K562 (cell line): ENCODE measurements at regions not wholly inside any gene's neighbourhood (a gene's known extent, or its start where the extent isn't known, plus 50 kb on each side); places are given as distances from the start of the nearest gene placed in this dataset.

Source experiments
- ATAC-seq: fragments of 200-7000 bp; cut with Tn5 transposase; 3 replicates; pipeline ENCODE4 v1.9.1; 2020; ENCODE audit warnings: moderate library complexity
- BruUV-seq: library from RNA; stranded (reverse); fragments of 400-500 nt; replicated peaks from 2 replicates; lab custom pipeline; 2021; lab: Mats Ljungman, UMichigan
- CTCF ChIA-PET: fragments of 300-600 bp; formaldehyde crosslinking; extraction: SDS; loops from one replicate; lab custom pipeline; 2021; ENCODE audit warnings: low intra/inter-chr PET ratio; lab: Yijun Ruan, JAX
- POLR2A ChIA-PET: fragments of 300-600, 350-650 bp; sonication (Branson Sonifier 250); formaldehyde crosslinking; extraction: SDS; loops from one replicate; lab custom pipeline; 2021; ENCODE audit warnings: antibody characterized with exemption, inconsistent platforms; lab: Yijun Ruan, JAX
- DNase-seq, 4 experiments: peaks; one replicate each; pipeline versions ENCODE4 v3.0.0 to v3.0.0-alpha.2; 2011 to 2018; ENCODE audit warnings: low spot score in 3 of 4, mixed read lengths in 3 of 4; ENCODE audit errors: extremely low read depth in 1 of 4
- FAIRE-seq: peaks from 2 replicates; lab custom pipeline; 2011; peaks lifted over from hg19 to GRCh38; lab: Jason Lieb, UNC
- H2AFZ ChIP-seq: 2 replicates; pipeline ENCODE4 v1.6.0; 2011; ENCODE audit warnings: low read depth, low read length, control low read depth, inconsistent platforms
- H3K27ac ChIP-seq: fragments of 200-600 bp; 3 replicates; pipeline ENCODE4 v1.8.0; 2011; ENCODE audit warnings: low read depth, mild to moderate bottlenecking, control low read depth, inconsistent platforms, low read length, moderate library complexity, mixed read lengths; ENCODE audit errors: extremely low read depth
- H3K27me3 ChIP-seq, 2 experiments: fragments of 300-600 bp in 1 of 2; 2 replicates in 1 of 2; 3 replicates in 1 of 2; pipeline versions ENCODE4 v1.6.0 to v1.8.0; 2011; ENCODE audit warnings: inconsistent platforms in 2 of 2, low read length in 2 of 2, mild to moderate bottlenecking in 1 of 2, mixed read lengths in 1 of 2, moderate library complexity in 1 of 2; ENCODE audit not compliant: control insufficient read depth in 2 of 2, insufficient read depth in 2 of 2
- H3K36me3 ChIP-seq: fragments of 300-600 bp; 3 replicates; pipeline ENCODE4 v1.8.0; 2011; ENCODE audit warnings: mild to moderate bottlenecking, low read length, inconsistent platforms; ENCODE audit not compliant: control insufficient read depth, insufficient read depth
- H3K4me1 ChIP-seq, 2 experiments: fragments of 200-600 bp in 1 of 2; replicated peaks in 1 of 2; 2 replicates in 1 of 2; 3 replicates in 1 of 2; pipeline versions ENCODE4 v1.5.1 to v1.8.0; 2011; ENCODE audit warnings: inconsistent platforms in 2 of 2, low read length in 2 of 2, mild to moderate bottlenecking in 1 of 2, mixed read lengths in 1 of 2, moderate library complexity in 1 of 2; ENCODE audit not compliant: control insufficient read depth in 2 of 2, insufficient read depth in 2 of 2
- H3K4me2 ChIP-seq: 2 replicates; pipeline ENCODE4 v1.6.1; 2011; ENCODE audit warnings: low read length, control low read depth, inconsistent platforms, mixed read lengths; ENCODE audit not compliant: insufficient read depth
- H3K4me3 ChIP-seq: fragments of 200-600 bp; sonication (generic), shearing (Covaris generic); 2 replicates; pipeline ENCODE4 v1.5.1; 2016; ENCODE audit warnings: control low read depth, inconsistent platforms
- H3K79me2 ChIP-seq: fragments of 200-600 bp; 3 replicates; pipeline ENCODE4 v1.8.0; 2011; ENCODE audit warnings: low read length, inconsistent platforms; ENCODE audit not compliant: control insufficient read depth, insufficient read depth
- H3K9ac ChIP-seq, 2 experiments: 2 replicates each; pipeline versions ENCODE4 v1.6.0 to v1.6.1; 2011; ENCODE audit warnings: low read depth in 2 of 2, low read length in 2 of 2, control low read depth in 1 of 2, inconsistent platforms in 1 of 2, mild to moderate bottlenecking in 1 of 2, mixed read lengths in 1 of 2; ENCODE audit not compliant: insufficient read depth in 1 of 2
- H3K9me1 ChIP-seq: one replicate; pipeline ENCODE4 v1.6.0; 2011; ENCODE audit warnings: inconsistent platforms, mild to moderate bottlenecking, low read length, moderate library complexity; ENCODE audit not compliant: control insufficient read depth, insufficient read depth
- H3K9me3 ChIP-seq: replicated peaks from 2 replicates; pipeline ENCODE4 v1.5.1; 2011; ENCODE audit warnings: low read depth, low read length, inconsistent platforms; ENCODE audit not compliant: control insufficient read depth, insufficient read depth
- H4K20me1 ChIP-seq: replicated peaks from 2 replicates; pipeline ENCODE4 v1.6.1; 2011; ENCODE audit warnings: low read length, inconsistent platforms, mixed read lengths; ENCODE audit not compliant: control insufficient read depth, insufficient read depth
- ATF7 ChIP-seq: fragments of 450-650 bp; IDR thresholded peaks from 2 replicates; pipeline ENCODE4 v1.7.1; 2014; ENCODE audit warnings: mild to moderate bottlenecking, moderate library complexity
- CC2D1A ChIP-seq: fragments of 450-650 bp; IDR thresholded peaks from 2 replicates; pipeline ENCODE4 v1.6.1; 2017; ENCODE audit warnings: mild to moderate bottlenecking
- E2F4 ChIP-seq: sonication (generic); formaldehyde crosslinking; IDR thresholded peaks from 2 replicates; pipeline ENCODE4 v1.8.0; 2022; ENCODE audit warnings: mild to moderate bottlenecking, low read depth, missing genetic modification reagents
- FOSL1 ChIP-seq: fragments of 200-800 bp; sonication (Bioruptor generic); conservative IDR thresholded peaks from 2 replicates; pipeline ENCODE4 v1.6.1; 2016; ENCODE audit warnings: missing genetic modification characterization, missing compliant biosample characterization
- GATAD2A ChIP-seq: fragments of 450-650 bp; IDR thresholded peaks from 2 replicates; pipeline ENCODE4 v1.6.1; 2017
- HDAC1 ChIP-seq, 2 experiments: fragments of 450-650 bp; IDR thresholded peaks; 2 replicates each; pipeline ENCODE4 v1.6.1; 2016 to 2017; ENCODE audit warnings: inconsistent platforms in 1 of 2, mild to moderate bottlenecking in 1 of 2, moderate library complexity in 1 of 2
- HOMEZ ChIP-seq: fragments of 250-450 bp; sonication (Bioruptor Pico); IDR thresholded peaks from 2 replicates; pipeline ENCODE4 v1.4.0; 2020; ENCODE audit warnings: mild to moderate bottlenecking, moderate library complexity
- KDM4B ChIP-seq, 2 experiments: fragments of 450-650 bp in 1 of 2; sonication (generic) in 1 of 2; IDR thresholded peaks; 2 replicates each; pipeline ENCODE4 v1.6.1; 2016 to 2017; ENCODE audit warnings: borderline replicate concordance in 2 of 2, antibody characterized with exemption in 1 of 2, low read depth in 1 of 2, mild to moderate bottlenecking in 1 of 2
- NFE2 ChIP-seq: IDR thresholded peaks from 2 replicates; pipeline ENCODE4 v1.6.1; 2014; ENCODE audit warnings: antibody characterized with exemption, low read depth
- SMARCC2 ChIP-seq: fragments of 450-650 bp; IDR thresholded peaks from 2 replicates; pipeline ENCODE4 v1.6.1; 2017; ENCODE audit warnings: antibody characterized with exemption, moderate library complexity, mild to moderate bottlenecking, low read depth
- ZBTB26 ChIP-seq: fragments of 450-650 bp; formaldehyde crosslinking; IDR thresholded peaks from 2 replicates; pipeline ENCODE4 v1.4.0; 2022; ENCODE audit warnings: missing genetic modification characterization
- ZFP30 ChIP-seq: fragments of 250-450 bp; sonication (Bioruptor Pico); IDR thresholded peaks from 2 replicates; pipeline ENCODE4 v1.8.0; 2022; ENCODE audit warnings: moderate library complexity, mild to moderate bottlenecking, inconsistent platforms, borderline replicate concordance
- ZNF263 ChIP-seq: sonication (generic); formaldehyde crosslinking; IDR thresholded peaks from 2 replicates; pipeline ENCODE4 v1.8.0; 2022; ENCODE audit warnings: mild to moderate bottlenecking, missing genetic modification reagents, borderline replicate concordance
- ZNF354B ChIP-seq: fragments of 250-450 bp; sonication (Bioruptor Pico); IDR thresholded peaks from 2 replicates; pipeline ENCODE4 v1.4.0; 2020
- ZNF740 ChIP-seq, 3 experiments: fragments of 200-800 bp in 1 of 3; sonication (Bioruptor generic) in 1 of 3; sonication (generic) in 1 of 3; formaldehyde crosslinking in 1 of 3; IDR thresholded peaks; 2 replicates each; pipeline versions ENCODE4 v1.6.1 to v1.8.0; 2016 to 2022; ENCODE audit warnings: mild to moderate bottlenecking in 2 of 3, missing compliant biosample characterization in 2 of 3, missing genetic modification characterization in 2 of 3, missing genetic modification reagents in 1 of 3
- ZNF77 ChIP-seq: fragments of 250-450 bp; sonication (Bioruptor Pico); IDR thresholded peaks from 2 replicates; pipeline ENCODE4 v1.5.0; 2020
- ZSCAN29 ChIP-seq: fragments of 450-650 bp; IDR thresholded peaks from 2 replicates; pipeline ENCODE4 v1.6.1; 2017
- WGBS: fragments of 100-300 bp; shearing (Covaris generic); methylation state at CpG from one replicate; pipeline ENCODE4 v1.1.6; 2016; ENCODE audit warnings: low coverage, mixed read lengths; ENCODE audit not compliant: insufficient coverage; ENCODE audit errors: missing lambda C conversion rate; 5-methylcytosine and 5-hydroxymethylcytosine counted together
- in situ Hi-C: fragments of 300-500 bp; cut with MboI; formaldehyde crosslinking; loops from 4 replicates; pipeline ENCODE4 v1.15.0; 2018; ENCODE audit warnings: inconsistent platforms, mixed read lengths
- intact Hi-C: fragments of 100-400 bp; cut with micrococcal nuclease; formaldehyde crosslinking; loops from 2 replicates; pipeline ENCODE4 v1.14.2; 2022

GRCh38 chr5:68067976-68068603 lies 147.5 kb upstream of the PIK3R1 start:
- FAIRE-seq (no peak), ATAC-seq (no peak), DNase-seq (no peak)
- Histone ChIP-seq H2AFZ (no peak overlapping the region), H3K36me3 (no peaks in the 10 kb centered on the region), H3K4me1 (no peaks in the 10 kb centered on the region), H3K27me3 (no peaks in the 10 kb centered on the region), H4K20me1 (no peaks in the 10 kb centered on the region), H3K9ac (no peak overlapping the region), H3K79me2 (no peaks in the 10 kb centered on the region), H3K4me2 (no peak overlapping the region), H3K27ac (no peak overlapping the region), H3K9me3 (no peaks in the 10 kb centered on the region), H3K9me1 (no peaks in the 10 kb centered on the region), H3K4me3 (no peak overlapping the region)
- 1% methylated on average over 5 of the region's 5 CpGs for WGBS
- TF ChIP-seq ATF7 (no peak), ZNF263 (CRISPR knock-in tag) (no peak), GATAD2A (no peak), KDM4B (IDR thresholded peaks at IDR 0.05; ENCODE audit: borderline replicate concordance in 2 of 2, low read depth in 1 of 2) (no peak), ZSCAN29 (no peak), ZNF354B (no peak), E2F4 (CRISPR knock-in tag) (no peak), HDAC1 (IDR thresholded peaks at IDR 0.05) (no peak), ZFP30 (CRISPR knock-in tag) (no peak), ZNF77 (CRISPR knock-in tag) (no peak), FOSL1 (tag) (no peak), ZBTB26 (no peak), SMARCC2 (no peak), HOMEZ (CRISPR knock-in tag) (no peak), ZNF740 (CRISPR knock-in tag; IDR thresholded peaks at IDR 0.05) (no peak), ZNF740 (tag; IDR thresholded peaks at IDR 0.05) (no peak), CC2D1A (no peak), NFE2 (no peak)
- in situ Hi-C loops: no loop called here
- CTCF ChIA-PET: no interaction called here
- POLR2A ChIA-PET: interaction anchor here (0.8 kb wide), 1 partner anchor 9 kb away, joined by 3 read pairs; no protein-coding TSS in a partner anchor
- intact Hi-C loops: no loop called here
- no TSS peak for BruUV-seq
